GM23338 (cell line): ENCODE measurements at regions not wholly inside any gene's neighbourhood (a gene's known extent, or its start where the extent isn't known, plus 50 kb on each side); places are given as distances from the start of the nearest gene placed in this dataset.

Source experiments
- CREB1 ChIP-seq: fragments of 250-450 bp; sonication (Bioruptor Pico); IDR thresholded peaks from 2 replicates; pipeline ENCODE4 v1.5.0; 2020; ENCODE audit warnings: low read depth, mild to moderate bottlenecking, moderate library complexity
- EZH2 ChIP-seq: fragments of 200-600 bp; sonication (generic); IDR thresholded peaks from one replicate; pipeline ENCODE4 v1.8.0; 2017; ENCODE audit warnings: antibody characterized with exemption, mild to moderate bottlenecking, low read depth; ENCODE audit not compliant: unreplicated experiment
- EZH2phosphoT487 ChIP-seq: fragments of 200-600 bp; sonication (generic); IDR thresholded peaks from one replicate; pipeline ENCODE4 v1.8.1; 2018; ENCODE audit warnings: antibody characterized with exemption; ENCODE audit not compliant: unreplicated experiment
- POLR2AphosphoS5 ChIP-seq: IDR thresholded peaks from 2 replicates; pipeline ENCODE4 v1.6.1; 2016; ENCODE audit warnings: antibody characterized with exemption, low read depth
- REST ChIP-seq: IDR thresholded peaks from one replicate; pipeline ENCODE4 v1.6.1; 2018; ENCODE audit warnings: antibody characterized with exemption; ENCODE audit not compliant: unreplicated experiment
- STAT1 ChIP-seq: IDR thresholded peaks from one replicate; pipeline ENCODE4 v1.6.1; 2016; ENCODE audit warnings: antibody characterized with exemption; ENCODE audit not compliant: unreplicated experiment
- TF ChIP-seq, protein P1 (sequence below), 2 experiments: fragments of 200-600 bp in 1 of 2; sonication (generic) in 1 of 2; conservative IDR thresholded peaks; 2 replicates each; pipeline versions ENCODE4 v1.5.1 to v1.6.1; 2016 to 2017; ENCODE audit warnings: antibody characterized with exemption in 2 of 2, low read depth in 2 of 2, mild to moderate bottlenecking in 2 of 2, moderate library complexity in 1 of 2
- TF ChIP-seq, protein P2 (sequence below): IDR thresholded peaks from 2 replicates; pipeline ENCODE4 v1.6.1; 2016; ENCODE audit warnings: antibody characterized with exemption

GRCh38 chr5:42059778-42060464 is 134.8 kb downstream of the FBXO4 start:
- TF ChIP-seq EZH2phosphoT487 (no peak), STAT1 (no peak), CREB1 (CRISPR knock-in tag) (no peak), POLR2AphosphoS5 (no peak), EZH2 (no peak), REST (no peak)
- TF ChIP-seq, protein P1, sequence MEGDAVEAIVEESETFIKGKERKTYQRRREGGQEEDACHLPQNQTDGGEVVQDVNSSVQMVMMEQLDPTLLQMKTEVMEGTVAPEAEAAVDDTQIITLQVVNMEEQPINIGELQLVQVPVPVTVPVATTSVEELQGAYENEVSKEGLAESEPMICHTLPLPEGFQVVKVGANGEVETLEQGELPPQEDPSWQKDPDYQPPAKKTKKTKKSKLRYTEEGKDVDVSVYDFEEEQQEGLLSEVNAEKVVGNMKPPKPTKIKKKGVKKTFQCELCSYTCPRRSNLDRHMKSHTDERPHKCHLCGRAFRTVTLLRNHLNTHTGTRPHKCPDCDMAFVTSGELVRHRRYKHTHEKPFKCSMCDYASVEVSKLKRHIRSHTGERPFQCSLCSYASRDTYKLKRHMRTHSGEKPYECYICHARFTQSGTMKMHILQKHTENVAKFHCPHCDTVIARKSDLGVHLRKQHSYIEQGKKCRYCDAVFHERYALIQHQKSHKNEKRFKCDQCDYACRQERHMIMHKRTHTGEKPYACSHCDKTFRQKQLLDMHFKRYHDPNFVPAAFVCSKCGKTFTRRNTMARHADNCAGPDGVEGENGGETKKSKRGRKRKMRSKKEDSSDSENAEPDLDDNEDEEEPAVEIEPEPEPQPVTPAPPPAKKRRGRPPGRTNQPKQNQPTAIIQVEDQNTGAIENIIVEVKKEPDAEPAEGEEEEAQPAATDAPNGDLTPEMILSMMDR (conservative IDR thresholded peaks at IDR 0.05; ENCODE audit: low read depth in 2 of 2) = no peak
- TF ChIP-seq, protein P2, sequence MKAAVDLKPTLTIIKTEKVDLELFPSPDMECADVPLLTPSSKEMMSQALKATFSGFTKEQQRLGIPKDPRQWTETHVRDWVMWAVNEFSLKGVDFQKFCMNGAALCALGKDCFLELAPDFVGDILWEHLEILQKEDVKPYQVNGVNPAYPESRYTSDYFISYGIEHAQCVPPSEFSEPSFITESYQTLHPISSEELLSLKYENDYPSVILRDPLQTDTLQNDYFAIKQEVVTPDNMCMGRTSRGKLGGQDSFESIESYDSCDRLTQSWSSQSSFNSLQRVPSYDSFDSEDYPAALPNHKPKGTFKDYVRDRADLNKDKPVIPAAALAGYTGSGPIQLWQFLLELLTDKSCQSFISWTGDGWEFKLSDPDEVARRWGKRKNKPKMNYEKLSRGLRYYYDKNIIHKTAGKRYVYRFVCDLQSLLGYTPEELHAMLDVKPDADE = no peak
